ENCODE measurements at regions not wholly inside any gene's neighbourhood (a gene's known extent, or its start where the extent isn't known, plus 50 kb on each side); places are given as distances from the start of the nearest gene placed in this dataset.

DNA sequence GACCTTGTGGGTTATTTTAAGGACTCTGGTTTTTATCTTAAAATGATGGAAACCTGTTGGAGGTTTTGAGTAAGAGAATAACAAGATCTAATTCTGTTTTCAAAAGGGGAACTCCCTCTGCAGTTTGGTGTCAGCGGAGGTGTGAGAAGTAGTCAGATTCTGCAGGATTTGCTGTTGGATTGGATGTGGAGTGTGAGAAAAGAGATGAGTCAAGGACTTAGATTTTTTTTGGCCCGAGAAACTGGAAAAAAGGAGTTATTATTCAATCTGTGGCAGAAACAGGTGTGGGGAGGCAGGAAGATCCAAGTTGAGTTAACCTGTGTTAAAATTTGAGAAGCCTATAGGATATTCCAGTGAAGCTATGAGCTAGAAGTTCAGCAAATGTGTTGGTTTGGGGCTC, 337.2 kb upstream of the FANCL start:
- Histone ChIP-seq H3K4me1 (ENCODE audit: insufficient read depth, low read length) (no peaks in the 10 kb centered on the region), H3K9me3 (ENCODE audit: insufficient read depth, low read length, severe bottlenecking) (no peaks in the 10 kb centered on the region), H2AFZ (ENCODE audit: low read depth, low read length) (no peak overlapping the region), H4K20me1 (ENCODE audit: insufficient read depth, low read length) (no peaks in the 10 kb centered on the region), H3K36me3 (ENCODE audit: insufficient read depth, low read length) (no peaks in the 10 kb centered on the region), H3K27me3 (ENCODE audit: insufficient read depth, low read length, poor library complexity) (peaks cover 5% of the 10 kb centered on the region), H3K4me2 (ENCODE audit: insufficient read depth, low read length) (no peak overlapping the region), H3K79me2 (ENCODE audit: insufficient read depth, low read length) (no peaks in the 10 kb centered on the region), H3K4me3 (ENCODE audit: low read depth in 1 of 2, low read length in 2 of 2) (no peak overlapping the region), H3K27ac (ENCODE audit: low read length) (no peak overlapping the region), H3K9ac (ENCODE audit: low read depth, low read length) (no peak overlapping the region)
- no peak for DNase-seq
- TF ChIP-seq, protein P1, sequence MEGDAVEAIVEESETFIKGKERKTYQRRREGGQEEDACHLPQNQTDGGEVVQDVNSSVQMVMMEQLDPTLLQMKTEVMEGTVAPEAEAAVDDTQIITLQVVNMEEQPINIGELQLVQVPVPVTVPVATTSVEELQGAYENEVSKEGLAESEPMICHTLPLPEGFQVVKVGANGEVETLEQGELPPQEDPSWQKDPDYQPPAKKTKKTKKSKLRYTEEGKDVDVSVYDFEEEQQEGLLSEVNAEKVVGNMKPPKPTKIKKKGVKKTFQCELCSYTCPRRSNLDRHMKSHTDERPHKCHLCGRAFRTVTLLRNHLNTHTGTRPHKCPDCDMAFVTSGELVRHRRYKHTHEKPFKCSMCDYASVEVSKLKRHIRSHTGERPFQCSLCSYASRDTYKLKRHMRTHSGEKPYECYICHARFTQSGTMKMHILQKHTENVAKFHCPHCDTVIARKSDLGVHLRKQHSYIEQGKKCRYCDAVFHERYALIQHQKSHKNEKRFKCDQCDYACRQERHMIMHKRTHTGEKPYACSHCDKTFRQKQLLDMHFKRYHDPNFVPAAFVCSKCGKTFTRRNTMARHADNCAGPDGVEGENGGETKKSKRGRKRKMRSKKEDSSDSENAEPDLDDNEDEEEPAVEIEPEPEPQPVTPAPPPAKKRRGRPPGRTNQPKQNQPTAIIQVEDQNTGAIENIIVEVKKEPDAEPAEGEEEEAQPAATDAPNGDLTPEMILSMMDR (IDR thresholded peaks at IDR 0.05; ENCODE audit: borderline replicate concordance, extremely low read depth, low read length, poor library complexity, severe bottlenecking): no peak
- no peak for TF ChIP-seq EZH2 (IDR thresholded peaks at IDR 0.05; ENCODE audit: borderline replicate concordance, low read depth, low read length, severe bottlenecking)
- no peak for ATAC-seq (ENCODE audit: insufficient read depth, low read depth)

DNA sequence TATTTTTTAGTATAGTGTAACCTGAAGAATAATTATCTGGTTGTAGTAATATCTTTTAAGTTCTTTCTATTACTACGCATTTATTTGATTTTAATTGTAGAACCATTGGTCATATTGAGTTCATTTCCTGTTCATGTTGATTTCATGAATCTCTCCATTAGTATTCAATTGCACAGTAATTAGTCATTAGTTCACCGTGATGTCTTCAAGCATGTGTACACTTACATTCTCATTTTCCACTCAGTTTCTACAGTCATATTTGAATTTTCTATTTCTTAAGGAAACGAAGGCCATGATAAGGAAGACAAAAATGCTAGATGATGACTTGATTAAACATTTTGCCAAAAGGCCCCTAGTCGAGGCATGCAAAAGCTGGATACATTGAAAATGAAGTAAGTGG, 333.7 kb upstream of the FANCL start:
- ATAC-seq (ENCODE audit: insufficient read depth, low read depth) (no peak), DNase-seq (no peak)
- no peaks in the 10 kb centered on the region for H3K79me2 ChIP-seq (ENCODE audit: insufficient read depth, low read length)
- no peaks in the 10 kb centered on the region for H3K9me3 ChIP-seq (ENCODE audit: insufficient read depth, low read length, severe bottlenecking)
- no peaks in the 10 kb centered on the region for H3K36me3 ChIP-seq (ENCODE audit: insufficient read depth, low read length)
- no peaks in the 10 kb centered on the region for H3K4me1 ChIP-seq (ENCODE audit: insufficient read depth, low read length)
- TF ChIP-seq, protein P1 (IDR thresholded peaks at IDR 0.05; ENCODE audit: borderline replicate concordance, extremely low read depth, low read length, poor library complexity, severe bottlenecking): no peak
- TF ChIP-seq EZH2 (IDR thresholded peaks at IDR 0.05; ENCODE audit: borderline replicate concordance, low read depth, low read length, severe bottlenecking): no peak
- no peak overlapping the region for H2AFZ ChIP-seq (ENCODE audit: low read depth, low read length)
- H3K27me3 ChIP-seq (ENCODE audit: insufficient read depth, low read length, poor library complexity): peaks cover 5% of the 10 kb centered on the region
- no peak overlapping the region for H3K4me2 ChIP-seq (ENCODE audit: insufficient read depth, low read length)
- H3K27ac ChIP-seq (ENCODE audit: low read length): no peak overlapping the region
- no peak overlapping the region for H3K4me3 ChIP-seq (ENCODE audit: low read depth in 1 of 2, low read length in 2 of 2)
- H4K20me1 ChIP-seq (ENCODE audit: insufficient read depth, low read length): no peaks in the 10 kb centered on the region
- no peak overlapping the region for H3K9ac ChIP-seq (ENCODE audit: low read depth, low read length)

DNA sequence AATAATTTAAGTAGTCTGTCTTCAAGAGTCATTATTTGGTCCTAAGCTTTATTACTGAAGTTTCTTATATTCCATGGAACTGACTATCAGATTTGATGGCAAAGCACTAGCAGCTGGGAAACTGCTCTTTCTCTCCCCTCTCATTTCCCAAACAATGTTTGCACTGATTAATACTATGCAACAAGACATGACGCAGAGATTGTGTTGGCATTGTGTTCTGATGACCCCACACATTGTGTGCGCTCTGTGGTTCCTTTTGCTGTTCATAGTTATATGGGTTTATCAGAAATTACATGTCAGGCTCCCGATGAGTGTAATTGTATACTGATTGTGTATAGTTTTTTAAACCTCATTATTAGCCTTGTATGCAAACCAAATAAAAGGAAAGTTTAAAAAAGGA, 331.6 kb upstream of the FANCL start:
- H3K4me3 ChIP-seq (ENCODE audit: low read depth in 1 of 2, low read length in 2 of 2): no peak overlapping the region
- no peaks in the 10 kb centered on the region for H3K4me1 ChIP-seq (ENCODE audit: insufficient read depth, low read length)
- no peaks in the 10 kb centered on the region for H3K36me3 ChIP-seq (ENCODE audit: insufficient read depth, low read length)
- H2AFZ ChIP-seq (ENCODE audit: low read depth, low read length): no peak overlapping the region
- TF ChIP-seq EZH2 (IDR thresholded peaks at IDR 0.05; ENCODE audit: borderline replicate concordance, low read depth, low read length, severe bottlenecking): no peak
- TF ChIP-seq, protein P1 (IDR thresholded peaks at IDR 0.05; ENCODE audit: borderline replicate concordance, extremely low read depth, low read length, poor library complexity, severe bottlenecking): no peak
- H3K27ac ChIP-seq (ENCODE audit: low read length): no peak overlapping the region
- H3K9ac ChIP-seq (ENCODE audit: low read depth, low read length): no peak overlapping the region
- H3K27me3 ChIP-seq (ENCODE audit: insufficient read depth, low read length, poor library complexity): peaks cover 5% of the 10 kb centered on the region
- ATAC-seq (ENCODE audit: insufficient read depth, low read depth) (no peak), DNase-seq (no peak)
- H3K9me3 ChIP-seq (ENCODE audit: insufficient read depth, low read length, severe bottlenecking): no peaks in the 10 kb centered on the region
- H3K79me2 ChIP-seq (ENCODE audit: insufficient read depth, low read length): no peaks in the 10 kb centered on the region
- H4K20me1 ChIP-seq (ENCODE audit: insufficient read depth, low read length): no peaks in the 10 kb centered on the region
- H3K4me2 ChIP-seq (ENCODE audit: insufficient read depth, low read length): no peak overlapping the region
